MG63 (cell line): ENCODE measurements at regions not wholly inside any gene's neighbourhood (a gene's known extent, or its start where the extent isn't known, plus 50 kb on each side); places are given as distances from the start of the nearest gene placed in this dataset.
A peak's percentile ranks its signal among the peaks of the same experiment; 100 is the strongest.

Source experiments
- DNase-seq: peaks from one replicate; pipeline ENCODE4 v3.0.0-alpha.2; 2020
- H3K27me3 ChIP-seq: fragments of 250-450 bp; sonication (Bioruptor Pico); 2 replicates; pipeline ENCODE4 v1.5.1; 2020; ENCODE audit warnings: mild to moderate bottlenecking, moderate library complexity
- H3K36me3 ChIP-seq: fragments of 250-450 bp; sonication (Bioruptor Pico); 2 replicates; pipeline ENCODE4 v1.5.1; 2020; ENCODE audit warnings: mild to moderate bottlenecking, moderate library complexity
- H3K4me3 ChIP-seq: fragments of 250-450 bp; sonication (Bioruptor Pico); 2 replicates; pipeline ENCODE4 v1.5.1; 2020; ENCODE audit warnings: mild to moderate bottlenecking, moderate library complexity
- H3K9me3 ChIP-seq: fragments of 250-450 bp; sonication (Bioruptor Pico); 2 replicates; pipeline ENCODE4 v1.5.1; 2020; ENCODE audit warnings: mild to moderate bottlenecking, moderate library complexity

- Histone ChIP-seq H3K36me3 (no peaks in the 10 kb centered on the region), H3K9me3 (0 out of 2 replicates have a peak, but pooled peaks cover 2% of the 10 kb centered on the region), H3K4me3 (no peak overlapping the region), H3K27me3 (peaks cover 2% of the 10 kb centered on the region; the same call in 1 of the 2 replicates)
- DNase-seq = no peak
Measured at GRCh38 chr5:1748271-1748670, 51.4 kb downstream of the MRPL36 start.

GRCh38 chr5:1747803-1748085 lies 51.9 kb downstream of the MRPL36 start:
- Histone ChIP-seq H3K9me3 (0 out of 2 replicates have a peak, but pooled peaks cover 2% of the 10 kb centered on the region), H3K27me3 (peaks cover 2% of the 10 kb centered on the region; the same call in 1 of the 2 replicates), H3K4me3 (no peak overlapping the region), H3K36me3 (no peaks in the 10 kb centered on the region)
- DNase-seq = no peak

GRCh38 chr5:1747079-1747802 lies 52.4 kb downstream of the MRPL36 start:
- H3K36me3 ChIP-seq = no peaks in the 10 kb centered on the region
- peaks cover 3% of the 10 kb centered on the region; the same call in 1 of the 2 replicates for H3K9me3 ChIP-seq
- peaks cover 2% of the 10 kb centered on the region; the same call in 1 of the 2 replicates for H3K27me3 ChIP-seq
- H3K4me3 ChIP-seq = no peak overlapping the region
- peak; percentile 0 for DNase-seq

- peaks cover 10% of the 10 kb centered on the region for H3K9me3 ChIP-seq
- DNase-seq = no peak
- H3K27me3 ChIP-seq = peaks cover 2% of the 10 kb centered on the region; the same call in 1 of the 2 replicates
- no peak overlapping the region for H3K4me3 ChIP-seq
- H3K36me3 ChIP-seq = no peaks in the 10 kb centered on the region
Measured at GRCh38 chr5:1746371-1747078, 53.1 kb downstream of the MRPL36 start.

GRCh38 chr5:1745796-1746370 lies 53.8 kb downstream of the MRPL36 start:
- no peak overlapping the region for H3K4me3 ChIP-seq
- H3K9me3 ChIP-seq = peaks cover 15% of the 10 kb centered on the region
- H3K36me3 ChIP-seq = no peaks in the 10 kb centered on the region
- H3K27me3 ChIP-seq = peaks cover 2% of the 10 kb centered on the region; the same call in 1 of the 2 replicates
- DNase-seq = no peak

GRCh38 chr5:1745123-1745795 lies 54.4 kb downstream of the MRPL36 start:
- Histone ChIP-seq H3K27me3 (peaks cover 2% of the 10 kb centered on the region; the same call in 1 of the 2 replicates), H3K9me3 (peaks cover 22% of the 10 kb centered on the region), H3K4me3 (no peak overlapping the region), H3K36me3 (no peaks in the 10 kb centered on the region)
- DNase-seq = no peak

- no peak for DNase-seq
- Histone ChIP-seq H3K9me3 (peaks cover 29% of the 10 kb centered on the region), H3K27me3 (peaks cover 2% of the 10 kb centered on the region; the same call in 1 of the 2 replicates), H3K36me3 (no peaks in the 10 kb centered on the region), H3K4me3 (no peak overlapping the region)
Measured at GRCh38 chr5:1744393-1745122, 55.1 kb downstream of the MRPL36 start.

- peaks cover 37% of the 10 kb centered on the region for H3K9me3 ChIP-seq
- 0 out of 2 replicates have a peak, but pooled peaks cover 2% of the 10 kb centered on the region for H3K27me3 ChIP-seq
- no peak overlapping the region for H3K4me3 ChIP-seq
- DNase-seq = no peak
- H3K36me3 ChIP-seq = no peaks in the 10 kb centered on the region
Measured at GRCh38 chr5:1743769-1744085, 55.9 kb downstream of the MRPL36 start.

GRCh38 chr5:1743061-1743768 lies 56.4 kb downstream of the MRPL36 start:
- Histone ChIP-seq H3K9me3 (peaks cover 38% of the 10 kb centered on the region), H3K27me3 (0 out of 2 replicates have a peak, but pooled peaks cover under 1% of the 10 kb centered on the region), H3K4me3 (no peak overlapping the region), H3K36me3 (no peaks in the 10 kb centered on the region)
- DNase-seq = no peak

GRCh38 chr5:1737790-1738405 lies 61.7 kb downstream of the MRPL36 start:
- Histone ChIP-seq H3K9me3 (peaks cover 38% of the 10 kb centered on the region), H3K27me3 (peaks cover 9% of the 10 kb centered on the region), H3K4me3 (no peak overlapping the region), H3K36me3 (no peaks in the 10 kb centered on the region)
- no peak for DNase-seq

GRCh38 chr5:1736889-1737711 lies 62.5 kb downstream of the MRPL36 start:
- Histone ChIP-seq H3K4me3 (no peak overlapping the region), H3K9me3 (peaks cover 34% of the 10 kb centered on the region), H3K27me3 (peaks cover 9% of the 10 kb centered on the region), H3K36me3 (no peaks in the 10 kb centered on the region)
- DNase-seq = no peak

GRCh38 chr5:1736065-1736464 lies 63.6 kb downstream of the MRPL36 start:
- H3K4me3 ChIP-seq = no peak overlapping the region
- no peak for DNase-seq
- no peaks in the 10 kb centered on the region for H3K36me3 ChIP-seq
- peaks cover 9% of the 10 kb centered on the region for H3K27me3 ChIP-seq
- peaks cover 25% of the 10 kb centered on the region for H3K9me3 ChIP-seq

GRCh38 chr5:1735320-1735970 lies 64.2 kb downstream of the MRPL36 start:
- Histone ChIP-seq H3K9me3 (peaks cover 19% of the 10 kb centered on the region), H3K27me3 (peaks cover 9% of the 10 kb centered on the region), H3K36me3 (no peaks in the 10 kb centered on the region), H3K4me3 (no peak overlapping the region)
- no peak for DNase-seq

- peaks cover 9% of the 10 kb centered on the region for H3K27me3 ChIP-seq
- peaks cover 13% of the 10 kb centered on the region for H3K9me3 ChIP-seq
- no peak overlapping the region for H3K4me3 ChIP-seq
- H3K36me3 ChIP-seq = no peaks in the 10 kb centered on the region
- DNase-seq = no peak
Measured at GRCh38 chr5:1734908-1735289, 64.7 kb downstream of the MRPL36 start.
